GM19240 (cell line): ENCODE measurements at regions not wholly inside any gene's neighbourhood (a gene's known extent, or its start where the extent isn't known, plus 50 kb on each side); places are given as distances from the start of the nearest gene placed in this dataset.
"Not testable (repeated sequence)": the region's sequence is repeated elsewhere in the genome, so short reads cannot be mapped to it uniquely, and the experiment has no call there.

Experiments
- DNase-seq: peaks from one replicate; pipeline ENCODE4 v3.0.0; 2011; ENCODE audit warnings: low spot score; ENCODE audit not compliant: insufficient read length

DNA sequence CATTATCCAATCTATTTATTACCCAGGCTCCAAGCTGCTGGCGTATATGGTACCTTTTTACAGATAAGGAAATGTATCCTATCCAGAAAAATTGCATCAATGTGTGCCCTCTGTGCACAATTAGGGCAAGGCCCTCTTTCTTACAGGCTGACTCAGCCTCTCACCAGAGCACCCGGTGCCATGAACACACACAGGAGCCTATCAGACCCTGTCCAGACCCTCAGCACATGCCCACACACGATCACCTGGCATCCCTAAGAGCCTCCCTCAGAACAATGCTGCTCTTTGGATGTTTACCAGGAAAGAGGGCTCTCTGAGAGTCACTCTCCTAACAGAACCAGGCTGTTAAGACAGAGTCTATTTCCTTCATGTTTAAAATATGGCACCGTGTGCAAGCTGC is 460.0 kb upstream of the TBL1XR1 start:
- no peak for DNase-seq

DNA sequence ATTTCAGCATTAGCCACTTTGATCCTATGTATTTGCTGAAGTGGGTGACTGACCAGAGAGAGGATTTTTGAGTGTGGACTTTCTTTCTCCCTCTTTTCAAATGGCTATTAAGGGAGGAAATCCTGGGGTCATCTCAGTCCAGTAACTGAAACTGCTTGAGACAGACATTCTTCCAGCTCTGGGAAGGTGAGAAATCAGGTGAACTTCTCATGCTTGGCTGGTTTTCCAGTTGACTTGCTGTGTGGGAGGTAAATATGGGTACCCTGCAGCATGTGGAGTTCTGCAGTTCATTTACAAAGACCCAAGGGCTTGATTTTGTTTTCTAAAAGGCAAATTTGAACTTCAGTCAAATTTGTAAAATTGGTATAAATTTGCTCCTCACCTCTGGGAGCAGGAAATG is 461.1 kb upstream of the TBL1XR1 start:
- no peak for DNase-seq

DNA sequence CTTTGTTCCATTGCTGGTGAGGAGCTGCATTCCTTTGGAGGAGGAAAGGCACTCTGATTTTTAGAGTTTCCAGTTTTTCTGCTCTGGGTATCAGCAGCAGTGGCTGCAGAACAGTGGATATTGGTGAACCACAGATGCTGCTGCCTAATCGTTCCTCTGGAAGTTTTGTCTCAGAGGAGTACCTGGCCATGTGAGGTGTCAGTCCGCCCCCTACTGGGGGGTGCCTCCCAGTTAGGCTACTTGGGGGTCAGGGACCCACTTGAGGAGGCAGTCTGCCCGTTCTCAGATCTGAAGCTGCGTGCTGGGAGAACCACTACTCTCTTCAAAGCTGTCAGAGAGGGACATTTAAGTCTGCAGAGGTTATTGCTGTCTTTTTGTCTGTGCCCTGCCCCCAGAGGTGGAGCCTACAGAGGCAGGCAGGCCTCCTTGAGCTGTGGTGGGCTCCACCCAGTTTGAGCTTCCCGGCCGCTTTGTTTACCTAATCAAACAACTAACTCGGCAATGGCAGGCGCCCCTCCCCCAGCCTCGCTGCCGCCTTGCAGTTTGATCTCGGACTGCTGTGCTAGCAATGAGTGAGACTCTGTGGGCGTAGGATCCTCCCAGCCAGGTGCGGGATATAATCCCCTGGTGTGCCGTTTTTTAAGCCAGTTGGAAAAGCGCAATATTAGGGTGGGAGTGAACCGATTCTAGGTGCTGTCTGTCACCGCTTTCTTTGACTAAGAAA is 467.3 kb upstream of the TBL1XR1 start:
- not testable (repeated sequence) for DNase-seq

DNA sequence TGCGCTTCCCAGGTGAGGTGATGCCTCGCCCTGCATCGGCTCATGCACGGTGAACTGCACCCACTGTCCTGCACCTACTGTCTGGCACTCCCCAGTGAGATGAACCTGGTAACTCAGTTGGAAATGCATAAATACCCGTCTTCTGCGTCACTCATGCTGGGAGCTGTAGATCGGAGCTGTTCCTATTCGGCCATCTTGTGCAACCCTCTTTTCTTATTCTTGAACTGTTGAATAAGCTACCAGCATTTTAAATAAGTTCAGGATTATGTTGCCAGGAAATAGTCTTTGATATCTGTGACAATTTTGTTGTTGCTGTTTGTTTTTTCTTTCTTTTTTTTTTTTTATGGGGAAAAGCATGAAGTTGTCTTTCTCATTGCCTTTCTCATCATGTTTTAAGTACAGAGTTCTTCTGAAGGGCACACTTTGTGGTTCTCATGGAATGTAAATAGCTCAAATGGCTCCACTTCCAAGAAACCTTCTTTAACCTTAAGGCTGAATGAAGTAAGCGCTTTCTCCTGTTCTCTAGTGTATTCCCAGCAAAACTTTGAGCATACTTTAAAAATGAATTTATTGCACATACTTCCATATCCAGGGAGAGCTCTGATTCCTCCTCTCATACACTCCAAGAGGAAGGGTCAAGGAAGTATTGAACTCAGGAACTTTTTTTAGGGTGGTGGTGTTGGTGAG is 468.0 kb upstream of the TBL1XR1 start:
- DNase-seq: no peak

DNA sequence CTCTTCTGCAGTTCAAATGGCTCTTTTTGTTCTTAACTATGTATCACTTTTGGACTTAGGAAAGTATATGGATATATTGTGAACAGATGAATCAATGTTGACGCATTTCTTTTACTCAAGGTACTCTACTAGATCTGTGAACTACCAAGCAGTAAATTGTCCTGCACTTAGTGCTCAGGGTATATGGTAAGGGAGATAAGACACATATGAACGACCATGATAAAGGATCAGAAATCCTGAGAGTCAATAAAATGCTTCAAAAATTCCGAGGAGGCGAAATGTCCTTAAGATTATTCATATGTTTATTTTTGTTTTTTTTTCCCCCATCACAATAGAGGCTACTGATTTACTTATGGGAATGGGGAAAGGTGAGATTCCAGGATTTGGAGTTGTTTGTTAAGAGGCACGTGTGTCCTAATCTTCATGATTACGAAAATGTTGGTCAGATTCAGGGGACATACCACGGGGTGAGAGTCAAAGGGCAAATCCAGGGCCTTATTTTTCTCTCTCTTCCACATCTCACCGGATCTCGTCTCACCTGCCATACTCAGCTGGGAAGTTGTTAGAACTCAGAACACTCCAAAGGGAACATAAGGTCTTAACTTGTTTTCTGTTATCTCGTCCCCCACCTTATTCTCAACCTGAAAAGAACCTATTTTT is 475.1 kb upstream of the TBL1XR1 start:
- no peak for DNase-seq

DNA sequence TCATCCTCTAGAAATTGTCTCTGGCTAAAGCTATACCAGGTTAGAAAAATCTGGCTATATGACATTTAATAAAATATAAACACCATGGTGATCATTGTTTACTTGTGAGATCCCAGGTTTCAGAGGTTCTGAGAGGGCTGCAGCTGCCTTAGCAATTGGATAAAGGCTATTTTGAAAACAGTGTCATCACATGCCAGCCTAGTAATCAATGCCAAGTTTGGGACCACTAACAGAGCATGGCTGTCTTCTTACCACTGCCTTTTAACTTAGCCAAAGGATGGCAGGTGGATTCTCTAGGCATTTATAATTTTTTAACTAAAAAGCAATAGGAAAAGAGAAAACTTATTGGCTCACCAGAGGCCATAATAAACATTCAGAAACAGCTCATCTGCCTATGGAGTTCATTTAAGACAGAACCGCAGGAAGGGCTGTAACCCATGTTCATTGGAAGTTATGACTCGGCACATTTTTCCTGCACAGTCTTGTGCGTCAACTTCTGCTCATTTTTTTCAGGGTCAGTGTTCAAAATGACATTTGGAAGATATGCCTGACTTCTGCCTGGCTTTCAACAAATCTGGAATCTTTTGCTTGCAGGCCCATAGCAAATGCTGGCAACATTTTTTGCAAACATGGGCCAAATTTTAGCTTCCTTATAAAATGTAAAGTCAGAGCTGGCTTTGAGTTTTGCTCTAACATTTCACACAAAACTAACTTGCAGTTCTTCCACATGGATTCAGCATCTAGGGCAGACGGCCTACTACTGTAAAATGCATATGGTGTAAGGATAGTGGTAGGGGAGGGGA is 476.0 kb upstream of the TBL1XR1 start:
- no peak for DNase-seq

DNA sequence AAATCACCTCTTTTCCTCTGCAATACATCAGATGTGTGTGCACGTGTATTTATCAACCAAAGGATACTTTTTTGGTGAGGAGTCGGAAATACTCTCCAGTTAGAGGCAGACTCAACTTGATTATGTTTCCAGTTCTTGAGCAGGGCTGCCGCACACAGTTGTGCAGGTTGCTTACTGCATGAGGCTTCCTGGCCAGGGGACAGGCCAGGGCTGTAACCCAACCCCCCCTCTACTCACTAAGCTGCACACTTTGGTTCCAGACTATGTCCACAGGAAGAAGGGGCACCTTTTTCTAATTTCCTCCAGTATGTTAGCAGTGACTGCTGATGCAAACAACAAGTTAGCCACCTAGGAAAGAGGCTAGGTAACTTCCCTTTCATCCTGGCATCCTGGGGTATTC is 476.9 kb upstream of the TBL1XR1 start:
- no peak for DNase-seq

DNA sequence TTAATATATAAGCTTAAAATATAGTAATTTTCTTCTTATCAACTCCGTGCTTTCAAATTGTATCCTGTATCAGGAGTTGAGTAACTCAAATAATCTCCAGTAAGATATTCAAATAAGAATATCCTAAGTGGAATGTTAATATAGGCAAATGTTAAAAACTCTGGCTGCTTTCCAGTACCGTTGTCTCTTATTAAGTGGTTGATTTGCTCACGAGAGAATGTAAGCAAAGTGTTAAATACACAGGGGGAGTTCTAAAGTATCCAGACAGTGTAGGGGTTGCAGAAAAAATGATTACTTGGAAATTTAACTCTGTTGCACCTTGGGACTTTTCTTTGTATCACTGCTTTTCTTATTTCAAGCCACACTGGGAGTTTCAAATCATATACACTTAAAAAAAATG is 478.9 kb upstream of the TBL1XR1 start:
- no peak for DNase-seq

DNA sequence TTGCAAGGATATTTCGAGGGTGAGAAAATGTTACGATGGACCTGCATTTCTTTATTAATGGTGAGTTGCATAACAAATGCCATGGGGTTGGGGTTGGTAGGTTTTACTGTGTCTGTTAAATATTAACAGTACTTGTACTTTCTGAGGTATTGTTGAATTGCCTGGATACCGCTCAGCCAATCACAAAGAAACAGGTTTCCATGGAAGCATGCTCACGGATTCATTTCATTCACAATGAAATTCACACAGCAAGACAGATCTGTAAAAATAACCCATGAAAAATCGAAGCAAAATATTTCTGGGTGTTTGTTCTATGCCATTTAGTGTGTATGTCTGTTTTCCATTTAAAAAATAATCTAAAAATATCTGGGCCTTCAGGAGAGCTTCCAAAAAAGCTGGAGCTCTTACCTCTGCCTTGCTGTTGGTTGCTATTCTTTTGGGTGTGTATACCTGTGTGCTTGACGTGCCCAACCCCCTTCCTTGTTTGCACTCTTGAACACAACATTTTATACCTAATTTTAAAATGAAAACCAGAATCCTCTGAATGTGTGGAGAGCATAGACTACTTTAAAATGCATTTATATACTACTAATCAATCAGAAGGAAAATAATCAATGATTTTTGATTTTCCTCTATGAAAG is 479.8 kb upstream of the TBL1XR1 start:
- DNase-seq: no peak

DNA sequence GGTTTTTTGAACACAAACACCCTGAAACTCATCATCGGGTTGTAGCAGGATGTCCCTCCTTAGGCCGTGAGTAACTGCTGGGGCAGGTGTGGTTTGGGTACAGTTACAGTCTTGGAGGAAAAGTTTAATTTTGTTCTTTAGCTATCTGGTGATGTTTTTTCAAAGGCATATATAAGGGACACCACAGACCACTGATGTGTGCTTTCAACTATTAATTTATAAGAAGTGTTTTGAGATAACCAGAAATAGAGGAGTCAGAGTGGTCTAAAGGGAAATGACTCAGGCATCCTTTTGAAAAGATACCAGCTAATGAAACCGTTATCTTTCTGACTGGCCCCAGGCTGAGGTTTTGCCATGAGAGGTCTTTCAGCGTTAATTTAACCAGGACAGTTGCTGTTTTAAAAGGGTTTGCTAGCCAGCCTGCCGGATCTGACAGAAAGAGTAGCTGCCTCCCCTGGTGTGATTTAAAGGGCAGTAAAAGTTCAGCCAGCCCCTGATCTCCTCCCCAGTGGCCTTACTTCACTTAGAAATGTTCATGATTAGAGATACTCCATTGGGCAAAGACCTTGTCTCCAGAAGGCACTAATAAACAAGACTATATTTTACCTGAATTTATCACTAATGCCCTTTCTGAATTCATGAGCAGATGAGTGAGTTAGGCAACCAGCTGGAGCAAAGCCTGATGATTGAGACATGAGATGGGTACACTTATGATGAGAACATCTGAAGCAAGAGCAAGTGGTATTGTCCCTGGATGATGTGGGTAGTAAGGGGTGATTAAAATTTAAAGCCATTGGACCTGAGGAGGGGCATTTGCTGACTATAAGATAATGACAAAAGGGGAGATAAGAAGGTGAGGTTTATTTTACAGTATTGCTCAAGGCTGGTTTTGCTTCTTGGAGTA is 482.5 kb upstream of the TBL1XR1 start:
- DNase-seq: peak; percentile 10

DNA sequence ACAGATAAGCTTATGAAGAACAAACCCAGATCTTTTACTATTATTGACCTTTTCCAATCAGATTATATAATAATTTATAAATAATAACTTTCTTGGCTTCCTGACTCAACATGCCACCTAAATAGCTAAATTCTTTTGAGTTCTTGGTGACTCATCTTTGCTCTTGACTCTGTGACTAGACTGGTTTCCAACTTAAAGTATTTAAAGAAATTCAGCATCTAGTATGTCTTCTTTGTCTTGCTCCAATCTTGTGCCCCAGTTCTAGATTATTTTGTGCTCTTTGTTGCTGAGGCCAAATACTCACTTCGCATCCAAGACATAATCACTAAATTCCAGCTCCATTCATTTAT is 483.2 kb upstream of the TBL1XR1 start:
- no peak for DNase-seq

DNA sequence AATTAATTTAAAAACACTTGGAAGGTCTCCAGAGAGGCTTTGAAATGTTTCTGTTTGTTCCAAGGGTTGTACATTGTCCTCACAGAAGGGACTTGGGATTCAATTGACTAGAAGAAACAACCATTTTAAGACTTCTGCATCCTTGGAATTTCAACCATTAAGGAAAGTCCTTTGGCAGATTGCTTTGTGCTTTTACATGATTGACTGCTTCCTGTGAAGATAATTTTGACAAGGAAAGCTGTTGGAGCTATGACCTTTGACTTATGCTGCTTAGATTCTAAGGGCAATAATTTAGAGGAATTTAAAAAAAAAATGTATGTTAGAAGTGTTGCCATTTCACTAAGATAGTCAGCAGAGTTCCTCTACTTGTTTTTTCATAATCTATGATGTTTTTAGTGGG is 483.9 kb upstream of the TBL1XR1 start:
- no peak for DNase-seq

DNA sequence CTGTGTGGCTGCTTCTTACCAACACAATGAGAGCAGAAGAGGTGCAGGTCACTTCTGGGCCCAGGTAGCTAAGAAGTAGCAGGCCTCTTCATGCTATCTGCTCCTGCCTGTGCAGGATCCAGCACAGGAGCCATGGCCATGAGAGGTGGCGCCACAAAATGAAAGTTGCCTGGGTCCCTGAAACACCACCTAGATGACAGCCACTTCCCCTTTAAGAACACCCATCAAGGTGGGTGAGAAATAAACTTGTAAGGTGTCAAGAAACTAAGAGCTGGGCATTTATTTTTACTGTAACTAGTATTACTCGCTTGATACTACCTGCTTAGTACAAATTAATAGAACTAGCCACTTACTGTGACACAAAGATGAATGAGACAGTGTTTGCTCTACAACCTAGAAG is 484.6 kb upstream of the TBL1XR1 start:
- DNase-seq: no peak

DNA sequence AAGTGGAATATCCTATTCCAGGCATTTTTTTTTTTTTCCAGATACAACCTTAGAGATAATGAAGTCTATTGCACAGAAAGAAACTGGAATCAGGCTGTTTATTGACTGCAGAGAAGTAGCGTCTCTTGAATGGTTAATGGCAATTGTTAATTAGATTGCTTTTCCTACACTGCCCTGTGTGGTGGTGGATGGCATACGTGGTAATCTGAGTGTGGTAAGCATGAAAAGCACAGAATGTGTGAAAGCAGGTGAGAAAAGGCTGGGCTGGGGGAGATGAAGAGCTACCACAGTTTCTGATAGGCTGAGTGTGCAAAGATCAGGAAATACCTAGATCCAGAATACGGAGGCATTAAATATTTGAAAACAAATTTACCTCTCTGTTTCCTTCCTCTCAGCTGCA is 486.3 kb upstream of the TBL1XR1 start:
- no peak for DNase-seq

DNA sequence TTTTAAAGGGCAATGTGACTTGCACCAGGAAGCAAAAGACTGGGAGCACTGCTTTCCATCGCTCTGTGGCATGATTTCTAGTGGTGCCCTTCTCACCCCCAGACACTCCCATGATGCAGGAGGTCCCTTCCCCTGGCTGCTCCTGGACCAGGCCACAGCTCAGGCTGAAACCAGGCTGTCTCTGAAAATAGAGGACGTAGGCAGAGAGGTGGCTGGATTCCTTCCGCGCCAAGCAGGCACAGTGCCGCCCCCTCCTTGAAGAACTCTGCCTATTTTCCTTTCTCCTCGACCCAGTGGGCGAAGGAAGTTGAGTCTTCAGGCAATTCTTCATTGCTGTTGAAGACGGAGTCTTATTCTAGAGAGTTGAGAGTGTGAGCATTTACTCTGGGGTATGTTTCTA is 489.4 kb upstream of the TBL1XR1 start:
- DNase-seq: no peak

DNA sequence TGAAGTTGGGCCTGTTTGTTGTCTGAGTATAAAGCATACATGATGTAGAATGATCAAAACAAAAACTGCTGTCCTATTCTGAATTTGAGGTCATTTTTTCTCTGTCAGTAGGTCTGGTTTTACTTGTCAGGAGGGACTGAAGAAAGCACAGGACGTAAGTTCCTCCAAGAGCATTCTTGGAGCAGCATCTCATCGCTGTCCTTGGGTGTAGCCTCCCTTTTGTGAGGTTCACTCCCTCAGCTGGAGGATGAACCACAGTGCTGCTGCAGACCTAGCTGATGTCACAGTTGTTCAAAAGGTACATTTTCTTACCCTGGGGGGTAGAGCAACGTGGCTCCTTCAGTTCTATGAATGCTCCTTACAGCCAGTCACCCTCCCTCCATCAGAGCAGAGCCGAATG is 490.0 kb upstream of the TBL1XR1 start:
- no peak for DNase-seq

DNA sequence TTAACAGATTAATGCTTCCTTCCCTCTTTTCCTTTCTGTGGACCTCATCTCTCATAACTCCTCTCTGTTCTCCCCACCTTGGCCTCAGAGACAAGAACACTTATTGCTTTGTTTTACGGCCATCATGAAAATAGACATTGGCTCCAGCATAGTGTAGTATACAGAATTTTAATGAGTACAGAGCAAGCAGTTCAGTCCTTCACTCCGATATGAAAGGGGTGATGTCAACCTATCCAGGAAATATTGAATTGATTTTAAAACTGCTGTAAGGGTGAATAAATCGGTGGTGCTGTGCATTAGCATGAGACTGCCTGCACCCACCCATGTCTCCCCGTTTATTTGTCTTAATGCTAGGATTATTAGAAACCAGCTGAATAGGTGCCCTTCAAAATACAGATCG is 490.9 kb upstream of the TBL1XR1 start:
- DNase-seq: no peak

DNA sequence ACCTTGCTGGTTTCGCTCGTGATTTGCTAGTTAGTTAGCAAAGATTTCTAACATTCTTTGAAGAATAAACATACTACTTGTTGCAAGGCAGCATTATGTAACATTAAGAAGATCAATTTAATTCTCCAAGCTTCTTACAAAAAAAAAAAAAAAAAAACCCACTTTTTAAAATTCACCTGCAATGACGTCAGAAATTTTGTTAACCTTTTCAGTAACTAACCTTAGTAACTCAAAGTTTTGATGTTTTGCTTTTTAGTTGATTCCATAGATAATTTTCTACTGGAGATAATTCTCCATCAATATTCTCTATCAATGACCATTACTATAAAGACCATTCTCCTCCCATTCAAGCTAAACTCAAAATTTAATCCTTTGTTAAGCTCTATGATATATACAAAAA is 491.8 kb upstream of the TBL1XR1 start:
- DNase-seq: no peak

DNA sequence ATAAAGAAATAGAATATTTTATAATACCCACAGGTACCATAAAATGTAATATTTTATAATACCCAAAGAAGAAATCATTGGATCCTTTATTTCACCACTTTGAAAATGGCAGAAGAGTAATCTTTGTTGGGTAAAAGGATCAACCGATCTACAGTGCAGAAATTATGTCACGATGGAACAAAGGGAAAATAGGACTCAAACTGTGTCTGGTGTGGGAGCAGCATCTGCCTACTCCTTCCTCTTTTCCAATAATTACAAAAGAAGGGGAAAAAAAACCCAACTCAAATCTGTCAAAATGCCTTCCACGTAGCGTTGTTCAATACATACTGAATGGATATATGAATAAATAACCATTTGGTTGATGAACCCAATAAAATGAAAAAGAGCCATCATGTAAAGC is 492.6 kb upstream of the TBL1XR1 start:
- no peak for DNase-seq

DNA sequence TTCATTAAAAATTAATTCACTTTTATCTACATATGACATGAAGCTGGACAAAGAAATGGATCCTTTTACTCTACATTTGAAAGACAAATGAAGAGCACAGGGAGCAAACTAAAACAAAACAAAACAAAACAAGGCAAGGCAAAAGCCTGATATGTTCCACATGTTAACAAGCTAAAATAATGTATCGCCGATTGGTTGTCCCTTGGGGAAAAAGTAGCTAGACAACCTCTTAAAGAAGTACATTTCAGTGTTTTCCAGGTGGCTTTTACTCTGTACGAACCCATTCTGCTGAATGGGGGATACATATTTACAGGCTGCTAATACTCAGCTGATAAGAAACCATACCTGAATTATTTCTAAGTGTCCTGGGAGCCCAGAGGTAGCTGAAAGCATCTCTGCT is 493.0 kb upstream of the TBL1XR1 start:
- DNase-seq: no peak
